ENCODE measurements at regions not wholly inside any gene's neighbourhood (a gene's known extent, or its start where the extent isn't known, plus 50 kb on each side); places are given as distances from the start of the nearest gene placed in this dataset.
"Not testable (repeated sequence)": the region's sequence is repeated elsewhere in the genome, so short reads cannot be mapped to it uniquely, and the experiment has no call there.

DNA sequence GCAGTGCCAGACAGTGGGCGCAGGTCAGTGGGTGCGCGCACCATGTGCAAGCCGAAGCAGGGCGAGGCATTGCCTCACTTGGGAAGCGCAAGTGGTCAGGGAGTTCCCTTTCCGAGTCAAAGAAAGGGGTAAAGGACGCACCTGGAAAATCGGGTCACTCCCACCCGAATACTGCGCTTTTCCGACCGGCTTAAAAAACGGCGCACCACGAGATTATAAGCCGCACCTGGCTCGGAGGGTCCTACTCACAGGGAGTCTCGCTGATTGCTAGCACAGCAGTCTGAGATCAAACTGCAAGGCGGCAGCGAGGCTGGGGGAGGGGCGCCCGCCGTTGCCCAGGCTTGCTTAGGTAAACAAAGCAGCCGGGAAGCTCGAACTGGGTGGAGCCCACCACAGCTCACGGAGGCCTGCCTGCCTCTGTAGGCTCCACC is 77.9 kb downstream of the NR4A2 start:
- in situ Hi-C loops (cut with HindIII; ENCODE audit: low sequenced_read_pairs); DNase-seq (ENCODE audit: low read depth): not testable (repeated sequence)
- peak overlapping the region; percentile 33 for H3K4me3 ChIP-seq (ENCODE audit: low read depth, low read length)

DNA sequence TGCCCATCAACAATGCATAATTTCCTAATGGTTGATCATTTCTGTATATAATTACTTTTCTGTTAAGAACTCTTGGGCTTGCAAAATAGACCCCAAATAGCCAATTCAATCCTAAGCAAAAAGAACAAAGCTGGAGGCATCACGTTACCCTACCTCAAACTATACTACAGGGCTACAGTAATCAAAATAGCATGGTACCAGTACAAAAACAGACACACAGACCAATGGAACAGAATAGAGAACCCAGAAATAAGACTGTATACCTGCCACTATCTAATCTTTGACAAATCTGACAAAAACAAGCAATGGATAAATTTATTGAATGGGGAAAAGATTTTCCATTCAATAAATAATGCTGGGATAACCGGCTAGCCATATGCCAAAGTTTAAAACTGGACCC is 78.8 kb downstream of the NR4A2 start:
- no peak for DNase-seq (ENCODE audit: low read depth)
- H3K4me3 ChIP-seq (ENCODE audit: low read depth, low read length): no peak overlapping the region
- in situ Hi-C loops (cut with HindIII; ENCODE audit: low sequenced_read_pairs): no loop called here

DNA sequence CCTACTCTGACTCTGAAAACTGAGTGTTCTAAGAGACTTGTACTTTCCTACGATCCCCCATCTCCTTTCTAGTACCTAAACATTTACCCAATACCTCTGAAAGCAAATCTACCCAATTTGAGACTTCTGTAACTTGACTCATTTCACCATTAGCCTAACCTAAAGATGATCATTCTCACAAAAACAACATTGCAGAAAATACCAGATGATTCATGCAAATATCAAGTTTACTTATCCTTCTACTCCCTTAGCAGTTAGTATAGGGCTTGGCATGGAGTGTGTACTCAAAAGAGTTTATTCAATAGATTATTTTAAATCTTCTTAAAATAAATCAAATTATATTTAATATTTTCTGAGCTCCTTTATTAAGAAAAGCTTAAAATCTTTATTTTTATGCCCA is 89.6 kb downstream of the NR4A2 start:
- in situ Hi-C loops (cut with HindIII; ENCODE audit: low sequenced_read_pairs): no loop called here
- DNase-seq (ENCODE audit: low read depth): no peak
- no peak overlapping the region for H3K4me3 ChIP-seq (ENCODE audit: low read depth, low read length)
- TF ChIP-seq, protein P1, sequence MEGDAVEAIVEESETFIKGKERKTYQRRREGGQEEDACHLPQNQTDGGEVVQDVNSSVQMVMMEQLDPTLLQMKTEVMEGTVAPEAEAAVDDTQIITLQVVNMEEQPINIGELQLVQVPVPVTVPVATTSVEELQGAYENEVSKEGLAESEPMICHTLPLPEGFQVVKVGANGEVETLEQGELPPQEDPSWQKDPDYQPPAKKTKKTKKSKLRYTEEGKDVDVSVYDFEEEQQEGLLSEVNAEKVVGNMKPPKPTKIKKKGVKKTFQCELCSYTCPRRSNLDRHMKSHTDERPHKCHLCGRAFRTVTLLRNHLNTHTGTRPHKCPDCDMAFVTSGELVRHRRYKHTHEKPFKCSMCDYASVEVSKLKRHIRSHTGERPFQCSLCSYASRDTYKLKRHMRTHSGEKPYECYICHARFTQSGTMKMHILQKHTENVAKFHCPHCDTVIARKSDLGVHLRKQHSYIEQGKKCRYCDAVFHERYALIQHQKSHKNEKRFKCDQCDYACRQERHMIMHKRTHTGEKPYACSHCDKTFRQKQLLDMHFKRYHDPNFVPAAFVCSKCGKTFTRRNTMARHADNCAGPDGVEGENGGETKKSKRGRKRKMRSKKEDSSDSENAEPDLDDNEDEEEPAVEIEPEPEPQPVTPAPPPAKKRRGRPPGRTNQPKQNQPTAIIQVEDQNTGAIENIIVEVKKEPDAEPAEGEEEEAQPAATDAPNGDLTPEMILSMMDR (IDR thresholded peaks at IDR 0.05; ENCODE audit: low read depth, low read length, missing control alignments): no peak

More for the DNA sequence above, 78.8 kb downstream of the NR4A2 start:
- TF ChIP-seq, protein P1 (IDR thresholded peaks at IDR 0.05; ENCODE audit: low read depth, low read length, missing control alignments): no peak

DNA sequence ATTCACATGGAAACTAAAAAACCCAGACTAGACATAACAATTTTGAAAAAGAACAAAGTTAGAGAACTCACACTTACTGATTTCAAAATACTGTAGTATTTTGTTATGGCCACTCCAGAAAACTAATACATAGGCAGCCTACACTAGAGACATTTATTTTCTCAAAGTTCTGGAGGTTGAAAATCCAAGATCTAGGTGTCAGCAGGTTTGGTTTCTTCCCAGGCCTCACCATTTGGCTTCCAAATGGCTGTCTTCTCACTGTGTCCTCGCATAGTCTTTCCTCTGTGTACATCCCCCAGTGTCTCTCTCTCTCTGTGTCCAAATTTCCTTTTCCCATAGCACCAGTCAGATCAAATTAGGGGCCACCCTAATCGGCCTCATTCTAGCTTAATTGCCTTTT is 95.0 kb downstream of the NR4A2 start:
- DNase-seq (ENCODE audit: low read depth): no peak
- TF ChIP-seq, protein P1 (IDR thresholded peaks at IDR 0.05; ENCODE audit: low read depth, low read length, missing control alignments): no peak
- in situ Hi-C loops (cut with HindIII; ENCODE audit: low sequenced_read_pairs): no loop called here
- no peak overlapping the region for H3K4me3 ChIP-seq (ENCODE audit: low read depth, low read length)

DNA sequence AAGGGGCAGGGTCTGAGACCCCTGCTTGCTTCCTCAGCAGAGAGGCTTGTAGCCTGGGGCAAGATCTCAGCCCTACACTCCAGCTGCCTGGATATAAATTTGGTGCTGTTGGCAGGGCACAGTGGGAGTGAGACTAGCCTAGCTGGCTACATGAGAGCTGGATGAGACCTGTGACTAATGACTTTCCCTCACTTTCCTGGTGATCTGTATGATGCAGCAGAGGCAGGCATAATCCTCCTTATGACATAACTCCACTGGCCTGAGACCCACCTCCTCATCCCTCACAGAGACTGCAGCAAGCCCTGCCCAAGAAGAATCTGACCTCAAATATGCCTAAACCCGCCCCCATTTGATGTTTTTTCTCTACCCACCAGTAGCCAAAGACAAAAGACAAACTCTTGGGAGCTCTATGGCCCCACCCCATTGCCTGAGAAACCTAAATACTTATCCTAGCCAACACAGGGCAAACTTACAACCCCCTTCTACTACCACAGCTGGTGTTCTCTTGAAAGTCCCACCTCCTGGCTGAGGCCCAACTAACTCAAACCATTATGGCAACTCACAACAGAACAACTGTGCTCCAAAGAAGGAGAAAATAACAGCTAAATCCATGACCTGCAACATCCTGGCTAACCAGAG is 102.7 kb downstream of the NR4A2 start:
- TF ChIP-seq, protein P1 (IDR thresholded peaks at IDR 0.05; ENCODE audit: low read depth, low read length, missing control alignments): no peak
- in situ Hi-C loops (cut with HindIII; ENCODE audit: low sequenced_read_pairs): no loop called here
- no peak overlapping the region for H3K4me3 ChIP-seq (ENCODE audit: low read depth, low read length)
- no peak for DNase-seq (ENCODE audit: low read depth)

DNA sequence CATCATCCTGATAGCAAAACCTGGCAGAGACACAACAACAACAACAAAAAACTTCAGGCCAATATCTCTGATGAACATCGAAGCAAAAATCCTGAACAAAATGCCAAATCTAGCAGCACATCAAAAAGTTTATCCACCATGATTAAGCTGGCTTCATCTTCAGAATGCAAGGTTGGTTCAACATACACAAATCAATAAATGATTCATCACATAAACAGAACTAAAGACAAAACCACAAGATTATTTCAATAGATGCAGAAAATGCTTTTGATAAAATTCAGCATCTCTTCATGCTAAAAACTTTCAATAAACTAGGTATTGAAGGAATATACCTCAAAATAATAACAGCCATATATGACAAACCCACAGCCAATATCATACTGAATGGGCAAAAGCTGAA is 109.2 kb downstream of the NR4A2 start:
- in situ Hi-C loops (cut with HindIII; ENCODE audit: low sequenced_read_pairs); H3K4me3 ChIP-seq (ENCODE audit: low read depth, low read length); DNase-seq (ENCODE audit: low read depth): not testable (repeated sequence)

DNA sequence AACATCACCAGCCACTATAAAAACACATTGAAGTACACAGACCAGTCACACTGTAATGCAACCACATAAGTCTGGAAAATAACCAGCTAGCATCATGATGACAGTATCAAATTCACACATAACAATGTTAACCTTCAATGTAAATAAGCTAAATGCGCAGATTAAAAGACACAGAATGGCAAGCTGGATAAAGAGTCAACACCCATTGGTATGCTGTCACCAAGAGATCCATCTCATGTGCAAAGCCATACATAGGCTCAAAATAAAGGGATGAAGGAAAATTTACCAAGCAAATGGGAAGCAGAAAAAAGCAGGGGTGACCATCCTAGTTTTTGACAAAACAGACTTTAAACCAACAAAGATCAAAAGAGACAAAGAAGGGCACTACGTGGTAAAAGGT is 110.8 kb downstream of the NR4A2 start:
- no peak overlapping the region for H3K4me3 ChIP-seq (ENCODE audit: low read depth, low read length)
- in situ Hi-C loops (cut with HindIII; ENCODE audit: low sequenced_read_pairs): no loop called here
- TF ChIP-seq, protein P1 (IDR thresholded peaks at IDR 0.05; ENCODE audit: low read depth, low read length, missing control alignments): no peak
- DNase-seq (ENCODE audit: low read depth): no peak

Data from astrocyte of the cerebellum (primary cell).